IMR-90 (cell line): ENCODE measurements at regions not wholly inside any gene's neighbourhood (a gene's known extent, or its start where the extent isn't known, plus 50 kb on each side); places are given as distances from the start of the nearest gene placed in this dataset.

Experiments
- ATAC-seq: fragments of 200-7000 bp; cut with Tn5 transposase; 2 replicates; pipeline ENCODE4 v1.9.1; 2020; ENCODE audit warnings: low read depth, mild to moderate bottlenecking, moderate library complexity
- BruUV-seq: library from RNA; stranded (reverse); fragments of 400-500 nt; replicated peaks from 2 replicates; lab custom pipeline; 2021; lab: Mats Ljungman, UMichigan
- CTCF ChIA-PET: fragments of 300-600 bp; formaldehyde crosslinking; extraction: SDS; loops from one replicate; lab custom pipeline; 2021; ENCODE audit warnings: antibody characterized with exemption; lab: Yijun Ruan, JAX
- POLR2A ChIA-PET: fragments of 300-600 bp; sonication (Branson Sonifier 250); formaldehyde crosslinking; loops from one replicate; lab custom pipeline; 2022; ENCODE audit warnings: antibody characterized with exemption; ENCODE audit not compliant: unreplicated experiment; lab: Charles Lee
- DNase-seq: peaks from one replicate; pipeline ENCODE4 v3.0.0; 2013
- H2AFZ ChIP-seq: replicated peaks from 2 replicates; pipeline ENCODE3; 2013; ENCODE audit warnings: low read length, mild to moderate bottlenecking; ENCODE audit not compliant: poor library complexity
- H2AK5ac ChIP-seq: 2 replicates; pipeline ENCODE4 v1.6.1; 2013; ENCODE audit warnings: low read depth, low read length, inconsistent platforms
- H2AK9ac ChIP-seq: replicated peaks from 2 replicates; pipeline ENCODE3; 2013; ENCODE audit warnings: mild to moderate bottlenecking, low read depth, low read length, moderate library complexity; ENCODE audit not compliant: poor library complexity
- H2BK120ac ChIP-seq: 2 replicates; pipeline ENCODE4 v1.6.1; 2013; ENCODE audit warnings: low read depth, low read length, inconsistent platforms
- H2BK15ac ChIP-seq: 3 replicates; pipeline ENCODE4 v1.6.1; 2013; ENCODE audit warnings: low read depth, low read length, inconsistent platforms
- H2BK20ac ChIP-seq: 2 replicates; pipeline ENCODE4 v1.6.1; 2013; ENCODE audit warnings: low read depth, mild to moderate bottlenecking, inconsistent platforms, low read length, moderate library complexity
- H2BK5ac ChIP-seq: 2 replicates; pipeline ENCODE4 v1.6.1; 2013; ENCODE audit warnings: mild to moderate bottlenecking, low read depth, low read length, inconsistent platforms; ENCODE audit not compliant: poor library complexity, severe bottlenecking
- H3K14ac ChIP-seq: replicated peaks from 2 replicates; pipeline ENCODE4 v1.6.1; 2013; ENCODE audit warnings: low read depth, low read length, inconsistent platforms
- H3K18ac ChIP-seq: 2 replicates; pipeline ENCODE4 v1.6.1; 2013; ENCODE audit warnings: low read depth, low read length, control low read depth
- H3K23ac ChIP-seq: 2 replicates; pipeline ENCODE4 v1.6.1; 2013; ENCODE audit warnings: low read depth, low read length, inconsistent platforms
- H3K27ac ChIP-seq: 2 replicates; pipeline ENCODE4 v1.5.1; 2013; ENCODE audit warnings: mild to moderate bottlenecking, control low read depth, low read length; ENCODE audit not compliant: insufficient read depth
- H3K27me3 ChIP-seq: 2 replicates; pipeline ENCODE4 v1.6.1; 2013; ENCODE audit warnings: low read length; ENCODE audit not compliant: control insufficient read depth, insufficient read depth
- H3K36me3 ChIP-seq: 2 replicates; pipeline ENCODE4 v1.6.1; 2013; ENCODE audit warnings: low read length, mixed read lengths; ENCODE audit not compliant: control insufficient read depth, insufficient read depth
- H3K4ac ChIP-seq: 2 replicates; pipeline ENCODE4 v1.6.1; 2013; ENCODE audit warnings: low read depth, low read length, inconsistent platforms
- H3K4me1 ChIP-seq: 2 replicates; pipeline ENCODE4 v1.6.1; 2013; ENCODE audit warnings: low read length, mixed read lengths; ENCODE audit not compliant: control insufficient read depth, insufficient read depth
- H3K4me2 ChIP-seq: 2 replicates; pipeline ENCODE4 v1.6.1; 2013; ENCODE audit warnings: low read depth, mild to moderate bottlenecking, control low read depth, low read length, moderate library complexity
- H3K4me3 ChIP-seq: 2 replicates; pipeline ENCODE4 v1.5.1; 2013; ENCODE audit warnings: low read depth, mild to moderate bottlenecking, control low read depth, low read length, moderate library complexity; ENCODE audit not compliant: insufficient read depth
- H3K56ac ChIP-seq: 2 replicates; pipeline ENCODE4 v1.6.1; 2013; ENCODE audit warnings: low read length, inconsistent platforms; ENCODE audit not compliant: insufficient read depth; ENCODE audit errors: extremely low read depth
- H3K79me1 ChIP-seq, 2 experiments: 2 replicates each; pipeline ENCODE4 v1.6.1; 2013; ENCODE audit warnings: low read length in 2 of 2, inconsistent platforms in 1 of 2, low read depth in 1 of 2
- H3K9ac ChIP-seq: 2 replicates; pipeline ENCODE4 v1.6.1; 2013; ENCODE audit warnings: low read depth, low read length, control low read depth
- H3K9me1 ChIP-seq: 2 replicates; pipeline ENCODE4 v1.6.1; 2013; ENCODE audit warnings: low read length, inconsistent platforms; ENCODE audit not compliant: insufficient read depth
- H3K9me3 ChIP-seq: 2 replicates; pipeline ENCODE4 v1.6.1; 2013; ENCODE audit warnings: low read length; ENCODE audit not compliant: control insufficient read depth, insufficient read depth
- H4K20me1 ChIP-seq: 2 replicates; pipeline ENCODE4 v1.6.1; 2013; ENCODE audit warnings: low read length, inconsistent platforms; ENCODE audit not compliant: insufficient read depth
- H4K5ac ChIP-seq: 2 replicates; pipeline ENCODE4 v1.6.1; 2013; ENCODE audit warnings: mild to moderate bottlenecking, low read depth, low read length, control low read depth
- H4K8ac ChIP-seq, 2 experiments: 2 replicates each; pipeline ENCODE4 v1.6.1; 2013; ENCODE audit warnings: low read depth in 2 of 2, low read length in 2 of 2, control low read depth in 1 of 2, inconsistent platforms in 1 of 2
- H4K91ac ChIP-seq: 2 replicates; pipeline ENCODE4 v1.6.1; 2013; ENCODE audit warnings: low read depth, low read length, inconsistent platforms; ENCODE audit not compliant: insufficient read depth
- BHLHE40 ChIP-seq: fragments of 150-350 bp; IDR thresholded peaks from 2 replicates; pipeline ENCODE4 v1.6.1; 2016; ENCODE audit warnings: mild to moderate bottlenecking, low read depth, low read length
- CEBPB ChIP-seq: IDR thresholded peaks from 2 replicates; pipeline ENCODE4 v1.6.1; 2012; ENCODE audit warnings: low read depth, low read length, improper control_type of control experiment
- CHD1 ChIP-seq: IDR thresholded peaks from 2 replicates; pipeline ENCODE4 v1.6.1; 2012; ENCODE audit warnings: low read depth, low read length, improper control_type of control experiment
- MAZ ChIP-seq: IDR thresholded peaks from 2 replicates; pipeline ENCODE4 v1.6.1; 2012; ENCODE audit warnings: low read depth, mild to moderate bottlenecking, low read length, improper control_type of control experiment, moderate library complexity, borderline replicate concordance
- MXI1 ChIP-seq: IDR thresholded peaks from 2 replicates; pipeline ENCODE4 v1.6.1; 2012; ENCODE audit warnings: low read depth, mild to moderate bottlenecking, low read length, moderate library complexity, borderline replicate concordance
- POLR2A ChIP-seq: IDR thresholded peaks from 2 replicates; pipeline ENCODE4 v1.6.1; 2012; ENCODE audit warnings: mild to moderate bottlenecking, low read depth, low read length
- RCOR1 ChIP-seq: IDR thresholded peaks from 2 replicates; pipeline ENCODE4 v1.6.1; 2012; ENCODE audit warnings: mild to moderate bottlenecking, low read length, improper control_type of control experiment; ENCODE audit not compliant: insufficient replicate concordance
- RFX5 ChIP-seq: IDR thresholded peaks from 2 replicates; pipeline ENCODE4 v1.8.0; 2012; ENCODE audit warnings: low read depth, mild to moderate bottlenecking, low read length, moderate library complexity
- WGBS, 2 experiments: methylation state at CpG; one replicate each; pipeline versions ENCODE4 v1.1.5 to v1.1.7; 2013; ENCODE audit warnings: missing lambda C conversion rate in 2 of 2; ENCODE audit not compliant: insufficient read length in 1 of 2; ENCODE audit errors: extremely low coverage in 2 of 2; 5-methylcytosine and 5-hydroxymethylcytosine counted together
- dilution Hi-C: fragments of 300-500 bp; cut with HindIII; formaldehyde crosslinking; loops from one replicate; pipeline ENCODE4 v1.14.3; 2018; ENCODE audit warnings: low sequenced_read_pairs; ENCODE audit not compliant: unreplicated experiment
- in situ Hi-C: fragments of 300-500 bp; cut with MboI; formaldehyde crosslinking; loops from 3 replicates; pipeline ENCODE4 v1.14.3; 2019; ENCODE audit warnings: low sequenced_read_pairs, inconsistent platforms, mixed read lengths
- intact Hi-C: fragments of 100-400 bp; cut with micrococcal nuclease; formaldehyde crosslinking; loops from 2 replicates; pipeline ENCODE4 v1.10.0; 2022
- TF ChIP-seq, protein P1 (sequence below): fragments of 150-350 bp; IDR thresholded peaks from 2 replicates; pipeline ENCODE4 v1.6.1; 2016; ENCODE audit warnings: low read depth, mild to moderate bottlenecking, low read length, moderate library complexity, borderline replicate concordance
- TF ChIP-seq, protein P2 (sequence below): conservative IDR thresholded peaks from 2 replicates; pipeline ENCODE4 v1.5.1; 2012; ENCODE audit warnings: mild to moderate bottlenecking, low read depth, low read length, improper control_type of control experiment

DNA sequence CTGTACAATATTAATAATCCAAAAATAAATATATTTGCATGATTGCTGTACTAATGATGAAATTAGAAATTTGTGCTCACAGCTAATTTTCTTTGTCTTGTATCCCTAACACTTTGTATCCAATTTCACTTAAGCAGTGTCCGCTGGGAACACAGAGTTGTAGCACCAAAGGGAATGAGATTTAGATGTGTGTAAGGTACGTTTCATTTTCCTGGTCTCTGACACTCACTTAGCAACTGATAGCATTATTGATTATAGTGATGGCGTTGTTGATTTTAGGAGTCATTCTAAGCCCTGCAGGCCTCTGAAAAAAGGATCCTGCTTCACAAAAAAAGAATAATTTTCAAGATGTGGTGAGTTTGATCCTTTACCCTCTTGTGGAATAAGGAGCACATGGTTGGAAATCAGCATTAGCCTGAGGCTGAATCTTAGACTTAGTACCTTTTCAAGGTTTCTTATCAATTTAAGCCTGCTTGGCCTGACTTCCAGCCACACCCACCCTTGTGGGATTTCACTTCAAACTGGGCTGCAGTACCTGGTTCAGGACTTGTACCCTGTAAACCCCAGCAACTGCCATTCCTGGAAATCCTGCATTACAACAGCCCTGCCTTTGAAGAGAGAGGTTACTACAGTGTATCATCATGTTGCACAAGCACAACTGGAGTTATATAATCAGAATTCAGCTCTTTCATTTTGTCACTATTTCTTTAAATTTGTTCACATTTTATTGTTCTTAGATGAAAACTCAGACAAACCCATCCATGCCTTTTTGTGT, 116.2 kb downstream of the RND3 start:
- no peak for TF ChIP-seq MXI1
- TF ChIP-seq, protein P1, sequence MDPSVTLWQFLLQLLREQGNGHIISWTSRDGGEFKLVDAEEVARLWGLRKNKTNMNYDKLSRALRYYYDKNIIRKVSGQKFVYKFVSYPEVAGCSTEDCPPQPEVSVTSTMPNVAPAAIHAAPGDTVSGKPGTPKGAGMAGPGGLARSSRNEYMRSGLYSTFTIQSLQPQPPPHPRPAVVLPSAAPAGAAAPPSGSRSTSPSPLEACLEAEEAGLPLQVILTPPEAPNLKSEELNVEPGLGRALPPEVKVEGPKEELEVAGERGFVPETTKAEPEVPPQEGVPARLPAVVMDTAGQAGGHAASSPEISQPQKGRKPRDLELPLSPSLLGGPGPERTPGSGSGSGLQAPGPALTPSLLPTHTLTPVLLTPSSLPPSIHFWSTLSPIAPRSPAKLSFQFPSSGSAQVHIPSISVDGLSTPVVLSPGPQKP = no peak
- no peak for TF ChIP-seq RFX5
- no peak for TF ChIP-seq POLR2A
- TF ChIP-seq BHLHE40 = no peak
- TF ChIP-seq, protein P2, sequence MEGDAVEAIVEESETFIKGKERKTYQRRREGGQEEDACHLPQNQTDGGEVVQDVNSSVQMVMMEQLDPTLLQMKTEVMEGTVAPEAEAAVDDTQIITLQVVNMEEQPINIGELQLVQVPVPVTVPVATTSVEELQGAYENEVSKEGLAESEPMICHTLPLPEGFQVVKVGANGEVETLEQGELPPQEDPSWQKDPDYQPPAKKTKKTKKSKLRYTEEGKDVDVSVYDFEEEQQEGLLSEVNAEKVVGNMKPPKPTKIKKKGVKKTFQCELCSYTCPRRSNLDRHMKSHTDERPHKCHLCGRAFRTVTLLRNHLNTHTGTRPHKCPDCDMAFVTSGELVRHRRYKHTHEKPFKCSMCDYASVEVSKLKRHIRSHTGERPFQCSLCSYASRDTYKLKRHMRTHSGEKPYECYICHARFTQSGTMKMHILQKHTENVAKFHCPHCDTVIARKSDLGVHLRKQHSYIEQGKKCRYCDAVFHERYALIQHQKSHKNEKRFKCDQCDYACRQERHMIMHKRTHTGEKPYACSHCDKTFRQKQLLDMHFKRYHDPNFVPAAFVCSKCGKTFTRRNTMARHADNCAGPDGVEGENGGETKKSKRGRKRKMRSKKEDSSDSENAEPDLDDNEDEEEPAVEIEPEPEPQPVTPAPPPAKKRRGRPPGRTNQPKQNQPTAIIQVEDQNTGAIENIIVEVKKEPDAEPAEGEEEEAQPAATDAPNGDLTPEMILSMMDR = no peak
- no peak for TF ChIP-seq MAZ
- no peak for TF ChIP-seq CEBPB
- no peak for TF ChIP-seq CHD1
- TF ChIP-seq RCOR1 = no peak
- Histone ChIP-seq H3K9ac (no peak overlapping the region), H4K20me1 (no peaks in the 10 kb centered on the region), H3K4me1 (no peaks in the 10 kb centered on the region), H3K14ac (no peak overlapping the region), H3K79me1 (no peaks in the 10 kb centered on the region), H3K18ac (no peak overlapping the region), H3K27ac (no peak overlapping the region), H3K9me1 (no peaks in the 10 kb centered on the region), H2AK5ac (no peak overlapping the region), H4K5ac (no peak overlapping the region), H4K91ac (no peak overlapping the region), H2AK9ac (no peak overlapping the region), H3K27me3 (no peaks in the 10 kb centered on the region), H2BK5ac (no peak overlapping the region), H3K4me2 (no peak overlapping the region), H3K36me3 (no peaks in the 10 kb centered on the region), H3K9me3 (no peaks in the 10 kb centered on the region), H3K4me3 (no peak overlapping the region), H3K23ac (no peak overlapping the region), H3K56ac (no peak overlapping the region), H2BK15ac (no peak overlapping the region), H2AFZ (no peak overlapping the region), H3K4ac (no peak overlapping the region), H2BK20ac (no peak overlapping the region), H2BK120ac (no peak overlapping the region), H4K8ac (no peak overlapping the region)
- WGBS, 2 experiments = no CpG with 5 or more reads among the region's 3 CpGs
- dilution Hi-C loops (no loop called here), in situ Hi-C loops (no loop called here), intact Hi-C loops (loop anchor here (10.0 kb wide), 1 partner anchor 66 kb away; no protein-coding TSS in a partner anchor)
- CTCF ChIA-PET = no interaction called here
- peak; percentile 7 for DNase-seq
- ATAC-seq = no peak
- no TSS peak for BruUV-seq
- POLR2A ChIA-PET = no interaction called here
